ENCODE measurements at regions not wholly inside any gene's neighbourhood (a gene's known extent, or its start where the extent isn't known, plus 50 kb on each side); places are given as distances from the start of the nearest gene placed in this dataset.
"Not testable (repeated sequence)": the region's sequence is repeated elsewhere in the genome, so short reads cannot be mapped to it uniquely, and the experiment has no call there.

- peak; percentile 60 for DNase-seq
These were observed 50.9 kb upstream of the HSPB3 start for GRCh38 chr5:54404568-54404967.

- no peak for DNase-seq
These were observed 51.5 kb upstream of the HSPB3 start for GRCh38 chr5:54403885-54404416.

- no peak for DNase-seq
These were observed 52.4 kb upstream of the HSPB3 start for GRCh38 chr5:54403121-54403520.

- DNase-seq, result no peak
These were observed 54.0 kb upstream of the HSPB3 start for GRCh38 chr5:54401515-54401914.

- no peak for DNase-seq
These were observed 57.3 kb upstream of the HSPB3 start for GRCh38 chr5:54398191-54398590.

- DNase-seq, result no peak
These were observed 58.1 kb upstream of the HSPB3 start for GRCh38 chr5:54397420-54397819.

- DNase-seq, result not testable (repeated sequence)
These were observed 62.5 kb upstream of the HSPB3 start for GRCh38 chr5:54393007-54393406.

GRCh38 chr5:54390539-54391031 is 64.9 kb upstream of the HSPB3 start:
- no peak for DNase-seq

GRCh38 chr5:54390015-54390414 is 65.5 kb upstream of the HSPB3 start:
- DNase-seq, result peak; percentile 49

- not testable (repeated sequence) for DNase-seq
These were observed 66.1 kb upstream of the HSPB3 start for GRCh38 chr5:54389399-54389798.

- DNase-seq, result no peak
These were observed 66.7 kb upstream of the HSPB3 start for GRCh38 chr5:54388811-54389210.

GRCh38 chr5:54388409-54388808 is 67.1 kb upstream of the HSPB3 start:
- no peak for DNase-seq

GRCh38 chr5:54387659-54388232 is 67.8 kb upstream of the HSPB3 start:
- DNase-seq, result no peak

GRCh38 chr5:54387031-54387430 is 68.5 kb upstream of the HSPB3 start:
- DNase-seq, result no peak

- DNase-seq, result peak; percentile 69
These were observed 69.5 kb upstream of the HSPB3 start for GRCh38 chr5:54385994-54386393.

- DNase-seq, result no peak
These were observed 71.1 kb upstream of the HSPB3 start for GRCh38 chr5:54384356-54384933.

GRCh38 chr5:54383941-54384340 is 71.6 kb upstream of the HSPB3 start:
- DNase-seq, result peak; percentile 11

- peak; percentile 12 for DNase-seq
These were observed 72.1 kb upstream of the HSPB3 start for GRCh38 chr5:54383225-54383901.

GRCh38 chr5:54381319-54381718 is 70.9 kb upstream of the ARL15 start:
- DNase-seq, result not testable (repeated sequence)

GRCh38 chr5:54379590-54379989 is 69.2 kb upstream of the ARL15 start:
- DNase-seq, result peak; percentile 15

GRCh38 chr5:54378707-54379106 is 68.3 kb upstream of the ARL15 start:
- DNase-seq, result no peak

GRCh38 chr5:54377339-54377738 is 67.0 kb upstream of the ARL15 start:
- DNase-seq, result not testable (repeated sequence)

- DNase-seq, result no peak
These were observed 60.6 kb upstream of the ARL15 start for GRCh38 chr5:54370982-54371381.

GRCh38 chr5:54367844-54368243 is 57.5 kb upstream of the ARL15 start:
- no peak for DNase-seq
